Dedifferentiated amniotic fluid mesenchymal stem cell (primary cell): ENCODE measurements at regions not wholly inside any gene's neighbourhood (a gene's known extent, or its start where the extent isn't known, plus 50 kb on each side); places are given as distances from the start of the nearest gene placed in this dataset.
"Not testable (repeated sequence)": the region's sequence is repeated elsewhere in the genome, so short reads cannot be mapped to it uniquely, and the experiment has no call there.

Experiments used
- DNase-seq: peaks from one replicate; pipeline ENCODE4 v3.0.0-alpha.2; 2016; ENCODE audit errors: extremely low spot score

- no peak for DNase-seq
Observed at GRCh38 chr10:114708084-114708483, 50.0 kb upstream of the ABLIM1 start.

GRCh38 chr10:114708717-114709335 is 50.8 kb upstream of the ABLIM1 start:
- peak; percentile 76 for DNase-seq

- no peak for DNase-seq
Observed at GRCh38 chr10:114709984-114710383, 51.9 kb upstream of the ABLIM1 start.

- DNase-seq: no peak
Observed at GRCh38 chr10:114711176-114711868, 53.2 kb upstream of the ABLIM1 start.

DNA sequence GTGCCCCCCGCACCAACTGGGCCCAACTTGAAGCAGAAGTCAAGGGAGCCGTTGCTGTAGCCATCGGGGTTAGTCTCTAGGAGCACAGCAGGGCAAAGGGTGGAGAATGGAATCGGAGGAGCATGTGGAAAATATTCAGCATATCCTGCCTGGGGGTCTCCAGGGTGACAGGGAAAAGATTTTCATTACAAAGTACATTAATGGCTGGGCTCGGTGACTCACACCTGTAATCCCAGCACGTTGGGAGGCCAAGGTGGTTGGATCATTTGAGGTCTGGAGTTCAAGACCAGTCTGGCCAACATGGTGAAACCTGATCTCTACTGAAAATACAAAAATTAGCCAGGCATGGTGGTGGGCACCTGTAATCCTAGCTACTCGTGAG is 53.8 kb upstream of the ABLIM1 start:
- DNase-seq: no peak

- no peak for DNase-seq
Observed at GRCh38 chr10:114713525-114714090, 55.5 kb upstream of the ABLIM1 start.

DNA sequence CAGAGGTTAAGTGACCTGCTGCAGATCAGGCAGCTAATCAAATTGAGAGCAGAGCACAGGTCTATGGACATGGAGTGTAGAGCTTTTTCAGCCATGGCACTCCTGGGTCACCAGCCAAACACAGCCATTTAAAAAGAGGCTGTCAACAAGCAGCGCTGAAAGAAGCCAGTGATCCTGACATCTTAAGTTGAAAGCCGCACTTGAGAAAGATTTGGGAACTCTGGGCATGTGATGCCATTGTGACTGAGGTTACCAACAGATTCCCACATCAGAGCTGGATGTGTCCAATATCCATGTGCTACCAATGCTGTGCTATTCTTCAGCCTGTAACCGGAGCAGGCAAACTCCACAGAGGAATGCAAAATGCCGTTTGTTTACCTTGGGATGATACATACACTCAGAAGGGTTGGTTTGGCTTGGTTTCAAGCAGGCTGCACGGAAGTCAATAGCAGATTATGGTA is 56.2 kb upstream of the ABLIM1 start:
- peak; percentile 93 for DNase-seq

GRCh38 chr10:114715171-114715670 is 57.1 kb upstream of the ABLIM1 start:
- peak; percentile 68 for DNase-seq

GRCh38 chr10:114716811-114717404 is 58.8 kb upstream of the ABLIM1 start:
- no peak for DNase-seq

DNA sequence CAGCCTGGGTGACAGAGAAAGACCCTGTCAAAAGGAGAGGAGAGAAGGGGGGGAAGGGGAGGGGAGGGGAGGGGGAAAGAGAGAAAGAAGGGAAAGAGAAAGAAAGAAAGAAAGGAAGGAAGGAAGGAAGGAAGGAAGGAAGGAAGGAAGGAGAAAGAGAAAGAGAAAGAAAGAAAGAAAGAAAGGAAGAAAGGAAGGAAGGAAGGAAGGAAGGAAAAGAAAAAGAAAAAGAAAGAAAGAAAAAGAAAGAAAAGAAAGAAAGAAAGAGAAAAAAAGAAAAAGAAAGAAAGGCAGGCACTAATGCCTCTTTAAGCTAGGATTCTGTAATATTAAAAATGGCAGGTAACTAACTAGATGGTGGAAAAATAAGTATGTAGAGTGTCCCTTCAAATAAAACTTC is 59.8 kb upstream of the ABLIM1 start:
- not testable (repeated sequence) for DNase-seq

DNA sequence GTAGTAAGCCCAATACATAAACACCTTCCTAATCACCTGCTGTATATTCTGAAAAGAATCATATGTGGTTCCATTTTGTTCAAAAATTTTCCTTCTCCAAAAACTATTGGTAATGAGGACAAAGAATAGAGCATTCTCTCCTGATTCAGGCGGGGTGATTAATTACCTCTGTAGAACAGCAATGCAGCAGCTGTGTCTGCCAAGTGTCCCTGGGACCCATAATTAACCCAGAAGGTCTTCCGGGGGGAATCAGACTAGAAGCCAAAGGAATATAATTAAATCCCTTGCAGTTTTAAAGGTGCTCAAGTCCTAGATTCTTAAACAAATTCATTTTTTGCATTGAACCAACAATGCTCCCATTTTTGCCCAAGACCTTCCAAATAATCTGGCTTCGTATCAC is 60.3 kb upstream of the ABLIM1 start:
- no peak for DNase-seq

DNA sequence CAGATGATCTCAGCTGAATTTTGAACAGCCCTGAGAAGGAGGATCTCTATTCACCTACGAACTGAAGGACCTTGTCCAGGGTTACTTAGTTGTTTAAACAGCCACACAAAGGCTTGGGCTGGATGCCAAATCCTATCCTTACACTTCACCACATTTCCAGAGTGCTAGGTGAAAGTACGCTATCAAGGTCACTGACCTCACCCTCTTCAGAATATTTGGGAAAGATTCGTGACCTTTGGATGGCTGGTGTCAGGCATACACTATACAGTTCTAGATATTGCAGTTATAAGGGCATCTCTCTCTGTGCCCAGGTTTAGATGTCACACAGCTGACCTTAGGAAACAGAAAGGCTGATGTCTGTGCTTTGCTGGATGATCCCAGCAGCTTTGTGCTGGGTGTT is 61.2 kb upstream of the ABLIM1 start:
- DNase-seq: no peak

GRCh38 chr10:114720023-114720422 is 61.9 kb upstream of the ABLIM1 start:
- not testable (repeated sequence) for DNase-seq

DNA sequence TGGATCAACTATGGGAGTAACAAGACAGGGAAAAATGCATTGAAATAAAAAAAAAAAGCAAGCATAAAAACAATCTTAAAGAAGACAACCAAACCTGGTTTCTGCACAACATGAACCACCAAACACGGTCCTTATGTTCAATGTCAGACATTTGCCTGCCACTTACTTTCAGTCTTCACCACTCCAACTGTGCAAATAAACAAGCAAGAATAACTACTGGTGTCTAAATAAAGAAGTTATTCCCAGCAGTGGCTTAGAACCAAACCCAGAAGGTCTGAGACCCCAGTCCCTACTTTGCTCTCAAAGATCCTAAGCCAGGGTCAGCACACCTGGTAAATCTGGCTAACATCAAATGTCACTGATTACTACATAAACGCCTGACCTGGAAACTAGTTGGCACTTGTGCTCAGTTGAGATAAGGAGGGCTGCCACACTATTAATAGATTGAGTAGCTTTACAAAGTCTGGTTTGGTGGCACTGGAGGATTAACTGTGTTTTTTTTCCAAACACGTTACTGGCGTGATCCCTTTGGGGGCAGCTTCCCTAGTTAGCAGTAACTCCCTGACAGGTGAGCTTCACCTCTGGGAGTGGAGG is 62.7 kb upstream of the ABLIM1 start:
- no peak for DNase-seq

- DNase-seq: not testable (repeated sequence)
Observed at GRCh38 chr10:114722136-114722535, 64.1 kb upstream of the ABLIM1 start.

- no peak for DNase-seq
Observed at GRCh38 chr10:114723361-114723760, 65.3 kb upstream of the ABLIM1 start.

- no peak for DNase-seq
Observed at GRCh38 chr10:114723991-114724715, 66.1 kb upstream of the ABLIM1 start.

- DNase-seq: no peak
Observed at GRCh38 chr10:114724716-114725106, 66.6 kb upstream of the ABLIM1 start.

- no peak for DNase-seq
Observed at GRCh38 chr10:114726820-114727271, 68.8 kb upstream of the ABLIM1 start.

- DNase-seq: no peak
Observed at GRCh38 chr10:114728325-114728724, 70.2 kb upstream of the ABLIM1 start.

GRCh38 chr10:114729103-114729659 is 71.1 kb upstream of the ABLIM1 start:
- no peak for DNase-seq
